NCI-H526 treated with DMSO at 0.1 percent for 48 hours (cell line): ENCODE measurements at regions not wholly inside any gene's neighbourhood (a gene's known extent, or its start where the extent isn't known, plus 50 kb on each side); places are given as distances from the start of the nearest gene placed in this dataset.
"Not testable (repeated sequence)": the region's sequence is repeated elsewhere in the genome, so short reads cannot be mapped to it uniquely, and the experiment has no call there.

Experiments used
- DNase-seq: peaks from one replicate; lab custom pipeline; 2025; lab: John Stamatoyannopoulos, UW

- DNase-seq = not testable (repeated sequence)
Observed at GRCh38 chr5:71822065-71822464, 103.0 kb downstream of the CARTPT start.

- DNase-seq = no peak
Observed at GRCh38 chr5:71825992-71826391, 106.9 kb downstream of the CARTPT start.

GRCh38 chr5:71828291-71829040 is 109.4 kb downstream of the CARTPT start:
- DNase-seq = no peak

GRCh38 chr5:71829206-71829605 is 110.1 kb downstream of the CARTPT start:
- DNase-seq = no peak

GRCh38 chr5:71830681-71831539 is 111.8 kb downstream of the CARTPT start:
- DNase-seq = no peak

GRCh38 chr5:71832812-71833715 is 114.0 kb downstream of the CARTPT start:
- no peak for DNase-seq

- no peak for DNase-seq
Observed at GRCh38 chr5:71834601-71835000, 115.5 kb downstream of the CARTPT start.

- DNase-seq = no peak
Observed at GRCh38 chr5:71836084-71836483, 117.0 kb downstream of the CARTPT start.

GRCh38 chr5:71836559-71837112 is 117.6 kb downstream of the CARTPT start:
- no peak for DNase-seq

- DNase-seq = no peak
Observed at GRCh38 chr5:71838286-71838685, 119.2 kb downstream of the CARTPT start.

- DNase-seq = no peak
Observed at GRCh38 chr5:71839096-71839884, 120.2 kb downstream of the CARTPT start.

- DNase-seq = no peak
Observed at GRCh38 chr5:71841107-71841506, 122.0 kb downstream of the CARTPT start.

- no peak for DNase-seq
Observed at GRCh38 chr5:71843111-71843510, 124.0 kb downstream of the CARTPT start.

GRCh38 chr5:71844862-71845261 is 125.8 kb downstream of the CARTPT start:
- DNase-seq = no peak

- DNase-seq = no peak
Observed at GRCh38 chr5:71859515-71859914, 140.4 kb downstream of the CARTPT start.

GRCh38 chr5:71860048-71860447 is 141.0 kb downstream of the CARTPT start:
- no peak for DNase-seq

- no peak for DNase-seq
Observed at GRCh38 chr5:71861682-71862081, 142.6 kb downstream of the CARTPT start.

- no peak for DNase-seq
Observed at GRCh38 chr5:71862087-71862486, 143.0 kb downstream of the CARTPT start.

GRCh38 chr5:71862507-71863060 is 143.5 kb downstream of the CARTPT start:
- no peak for DNase-seq

GRCh38 chr5:71864730-71865601 is 145.9 kb downstream of the CARTPT start:
- no peak for DNase-seq
